IPS-20b (cell line): ENCODE measurements at regions not wholly inside any gene's neighbourhood (a gene's known extent, or its start where the extent isn't known, plus 50 kb on each side); places are given as distances from the start of the nearest gene placed in this dataset.

Source experiments
- H3K27ac ChIP-seq: one replicate; pipeline ENCODE4 v1.5.1; 2013; ENCODE audit warnings: low read length
- H3K27me3 ChIP-seq: 2 replicates; pipeline ENCODE4 v1.6.1; 2013; ENCODE audit warnings: mild to moderate bottlenecking, low read length, inconsistent platforms; ENCODE audit not compliant: insufficient read depth
- H3K36me3 ChIP-seq: 2 replicates; pipeline ENCODE4 v1.6.1; 2013; ENCODE audit warnings: low read depth, mild to moderate bottlenecking, inconsistent platforms, low read length, moderate library complexity; ENCODE audit not compliant: insufficient read depth
- H3K4me1 ChIP-seq: 2 replicates; pipeline ENCODE4 v1.6.1; 2013; ENCODE audit warnings: mild to moderate bottlenecking, control low read depth, inconsistent platforms, low read length, moderate library complexity; ENCODE audit not compliant: insufficient read depth
- H3K4me3 ChIP-seq: 2 replicates; pipeline ENCODE4 v1.5.1; 2013; ENCODE audit warnings: mild to moderate bottlenecking, low read length, inconsistent platforms
- H3K9ac ChIP-seq: 2 replicates; pipeline ENCODE4 v1.6.1; 2013; ENCODE audit warnings: low read depth, mild to moderate bottlenecking, inconsistent platforms, low read length, moderate library complexity
- H3K9me3 ChIP-seq: 2 replicates; pipeline ENCODE4 v1.6.1; 2013; ENCODE audit warnings: mild to moderate bottlenecking, low read depth, low read length, inconsistent platforms; ENCODE audit not compliant: insufficient read depth

DNA sequence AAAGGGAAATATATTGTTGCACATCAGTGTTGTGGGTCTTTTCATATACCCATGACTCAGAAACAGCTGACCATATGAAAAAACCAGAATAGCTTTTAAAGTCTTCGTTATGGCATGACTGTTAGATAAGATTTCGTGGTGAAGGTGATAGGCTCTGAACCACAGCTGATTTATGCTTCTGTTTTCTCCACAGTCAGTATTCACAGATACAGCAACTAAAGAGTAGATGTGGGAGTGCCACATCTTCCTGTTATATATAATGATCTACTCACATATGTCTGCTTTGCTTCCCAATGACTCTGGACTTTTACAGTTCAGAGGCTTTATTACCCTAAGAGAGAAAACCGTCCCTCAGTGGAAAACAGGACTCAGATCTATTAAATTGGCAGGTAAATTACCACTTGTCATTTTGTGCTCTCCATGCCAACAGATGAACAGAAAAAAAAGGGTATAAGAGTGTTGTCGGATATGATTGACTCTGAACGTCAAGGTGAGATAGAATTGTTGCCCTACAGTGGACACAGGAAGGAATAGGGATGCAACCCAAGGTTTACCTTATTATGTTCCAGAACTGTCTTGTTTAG, 1037.1 kb downstream of the GALC start:
- no peak overlapping the region for H3K9ac ChIP-seq
- no peak overlapping the region for H3K4me3 ChIP-seq
- no peaks in the 10 kb centered on the region for H3K9me3 ChIP-seq
- no peaks in the 10 kb centered on the region for H3K27me3 ChIP-seq
- H3K36me3 ChIP-seq = no peaks in the 10 kb centered on the region
- H3K27ac ChIP-seq = no peak overlapping the region
- H3K4me1 ChIP-seq = peaks cover 5% of the 10 kb centered on the region; the same call in 1 of the 2 replicates

DNA sequence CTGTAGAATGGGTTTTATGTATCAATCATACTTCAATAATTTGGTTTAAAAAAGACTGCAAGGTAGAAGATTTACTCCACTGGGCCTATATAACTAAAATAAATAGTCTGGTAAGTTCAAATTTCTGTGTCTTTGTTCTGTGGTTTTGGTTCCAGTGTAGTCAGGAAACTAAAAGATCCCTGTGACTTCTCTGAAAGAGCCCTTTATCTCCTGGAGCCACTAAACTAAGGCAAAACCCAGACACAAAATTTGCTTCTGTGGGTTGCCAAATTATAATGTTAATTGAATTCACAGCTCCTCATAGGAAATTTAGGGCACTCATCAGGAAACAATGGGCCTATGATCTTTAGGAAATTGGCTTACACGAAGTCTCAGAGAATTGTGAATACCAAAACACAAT, 1038.4 kb downstream of the GALC start:
- no peaks in the 10 kb centered on the region for H3K36me3 ChIP-seq
- H3K9ac ChIP-seq = no peak overlapping the region
- no peaks in the 10 kb centered on the region for H3K27me3 ChIP-seq
- peaks cover 5% of the 10 kb centered on the region; the same call in 1 of the 2 replicates for H3K4me1 ChIP-seq
- no peak overlapping the region for H3K27ac ChIP-seq
- no peaks in the 10 kb centered on the region for H3K9me3 ChIP-seq
- H3K4me3 ChIP-seq = no peak overlapping the region

DNA sequence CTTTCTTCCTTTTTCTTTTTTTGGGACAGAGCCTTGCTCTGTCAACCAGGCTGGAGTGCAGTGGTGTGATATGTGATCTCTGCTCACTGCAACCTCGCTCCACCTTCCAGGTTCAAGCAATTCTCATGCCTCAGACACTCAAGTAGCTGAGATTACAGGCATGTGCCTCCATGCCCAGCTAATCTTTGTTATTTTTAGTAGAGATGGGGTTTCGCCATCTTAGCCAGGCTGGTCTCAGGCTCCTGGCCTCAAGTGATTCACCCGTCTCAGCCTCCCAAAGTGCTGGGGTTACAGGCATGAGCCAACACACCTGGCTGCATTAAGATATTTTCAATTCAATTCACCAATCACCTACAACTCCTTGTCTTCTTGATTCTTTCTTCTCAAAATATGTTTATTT, 1046.5 kb downstream of the GALC start:
- no peaks in the 10 kb centered on the region for H3K36me3 ChIP-seq
- no peak overlapping the region for H3K9ac ChIP-seq
- no peaks in the 10 kb centered on the region for H3K27me3 ChIP-seq
- no peaks in the 10 kb centered on the region for H3K4me1 ChIP-seq
- H3K27ac ChIP-seq = no peak overlapping the region
- no peak overlapping the region for H3K4me3 ChIP-seq
- no peaks in the 10 kb centered on the region for H3K9me3 ChIP-seq

DNA sequence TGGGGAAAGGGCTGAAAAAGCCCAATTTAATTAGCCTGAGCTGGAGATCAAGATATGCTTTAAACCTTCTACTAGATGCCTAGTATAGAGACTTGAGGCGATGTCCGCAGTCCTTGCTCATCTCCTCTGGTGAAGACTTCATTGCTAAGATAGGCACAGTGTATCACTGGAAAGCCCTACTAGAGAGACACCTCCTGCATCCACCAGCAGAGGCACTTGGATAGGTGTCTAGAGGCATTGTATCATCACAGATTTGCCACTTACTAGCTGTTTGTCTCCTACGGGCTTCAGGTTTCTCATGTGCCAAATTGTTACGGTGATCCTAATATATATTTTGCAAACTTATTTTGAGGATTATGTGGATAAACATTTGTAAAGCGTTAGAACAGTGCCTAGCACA, 1048.5 kb downstream of the GALC start:
- H3K27ac ChIP-seq = no peak overlapping the region
- no peaks in the 10 kb centered on the region for H3K27me3 ChIP-seq
- no peaks in the 10 kb centered on the region for H3K9me3 ChIP-seq
- H3K9ac ChIP-seq = no peak overlapping the region
- H3K36me3 ChIP-seq = no peaks in the 10 kb centered on the region
- H3K4me3 ChIP-seq = no peak overlapping the region
- no peaks in the 10 kb centered on the region for H3K4me1 ChIP-seq

DNA sequence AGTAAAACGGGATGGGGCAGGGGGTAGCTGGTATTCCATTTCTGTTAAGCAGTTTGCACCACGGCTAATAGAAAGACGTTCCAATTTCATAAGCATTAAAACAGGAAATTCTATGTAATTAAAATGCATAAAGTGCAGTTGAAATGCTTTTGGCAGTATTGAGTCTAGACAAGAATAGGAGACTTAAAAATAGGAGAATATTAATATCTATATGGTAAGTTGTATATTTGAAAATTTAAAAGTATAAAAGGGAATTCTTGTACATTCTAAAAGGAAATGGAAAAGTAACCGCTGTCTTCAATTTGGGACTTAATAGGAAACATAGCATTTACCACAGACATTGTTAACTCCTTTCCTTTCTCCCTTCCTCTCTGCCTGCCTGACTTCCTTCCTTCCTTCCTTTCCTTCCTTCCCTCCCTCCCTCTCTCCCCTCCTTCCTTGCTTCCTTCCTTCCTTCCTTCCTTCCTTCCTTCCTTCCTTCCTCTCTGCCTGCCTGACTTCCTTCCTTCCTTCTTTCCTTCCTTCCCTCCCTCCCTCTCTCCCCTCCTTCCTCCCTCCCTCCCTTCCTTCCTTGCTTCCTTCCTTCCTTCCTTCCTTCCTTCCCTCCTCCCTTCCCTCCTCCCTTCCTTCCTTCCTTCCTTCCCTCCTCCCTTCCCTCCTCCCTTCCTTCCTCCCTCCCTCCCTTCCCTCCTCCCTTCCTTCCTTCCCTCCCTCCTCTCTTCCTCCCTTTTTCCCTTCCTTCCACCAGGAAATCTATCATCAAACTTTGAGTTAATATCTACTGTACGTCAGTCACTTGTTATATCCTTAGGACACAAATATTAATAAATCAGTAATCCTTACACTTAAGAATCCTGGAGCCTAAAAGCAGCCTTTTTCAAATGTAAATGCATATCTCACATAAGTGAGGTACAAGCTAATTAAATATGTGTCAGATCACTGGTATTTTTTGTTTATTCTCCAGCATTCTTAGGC, 1049.3 kb downstream of the GALC start:
- Histone ChIP-seq H3K4me1 (no peaks in the 10 kb centered on the region), H3K9me3 (no peaks in the 10 kb centered on the region), H3K4me3 (no peak overlapping the region), H3K36me3 (no peaks in the 10 kb centered on the region), H3K27ac (no peak overlapping the region), H3K9ac (no peak overlapping the region), H3K27me3 (no peaks in the 10 kb centered on the region)

DNA sequence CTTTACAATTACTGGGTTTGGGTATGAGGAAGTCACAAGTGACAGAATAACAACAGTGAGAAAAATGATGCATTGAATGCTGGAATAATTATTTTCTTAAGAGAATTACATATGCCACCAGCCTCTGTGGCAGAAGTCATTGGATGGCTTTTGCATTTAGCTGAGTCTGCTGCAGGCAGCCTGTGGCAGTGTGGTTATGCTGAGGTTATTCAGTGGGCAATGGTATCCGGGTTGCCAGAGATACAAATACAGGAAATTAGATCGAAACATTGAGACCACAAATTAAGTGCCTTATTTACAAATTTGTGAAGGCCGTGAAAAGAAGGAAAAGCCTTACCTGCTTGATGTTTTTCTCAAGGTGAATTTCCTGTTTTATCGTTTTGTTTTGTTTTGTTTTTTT, 1050.0 kb downstream of the GALC start:
- H3K9me3 ChIP-seq = no peaks in the 10 kb centered on the region
- H3K4me3 ChIP-seq = no peak overlapping the region
- no peaks in the 10 kb centered on the region for H3K27me3 ChIP-seq
- H3K4me1 ChIP-seq = no peaks in the 10 kb centered on the region
- no peaks in the 10 kb centered on the region for H3K36me3 ChIP-seq
- no peak overlapping the region for H3K27ac ChIP-seq
- H3K9ac ChIP-seq = no peak overlapping the region

DNA sequence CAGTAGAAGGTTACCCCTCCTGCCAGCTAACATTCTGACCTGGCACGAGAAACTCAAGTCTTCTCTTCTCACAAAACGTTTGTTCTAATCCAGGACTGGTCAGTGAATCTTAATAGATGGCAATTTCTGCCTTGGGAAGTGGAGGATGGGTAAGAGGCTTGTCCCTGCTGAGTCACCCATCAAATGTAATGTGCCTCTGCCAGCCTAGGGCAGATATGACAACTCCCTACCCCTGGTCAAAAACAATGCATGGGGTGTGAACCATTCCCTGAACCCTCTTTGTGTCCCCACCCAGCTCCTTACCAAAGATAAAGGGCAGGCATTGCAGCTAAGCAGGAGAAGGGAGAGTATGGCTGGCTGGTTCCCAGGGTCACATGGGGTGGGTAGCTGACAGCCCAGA, 1052.9 kb downstream of the GALC start:
- Histone ChIP-seq H3K27ac (no peak overlapping the region), H3K4me1 (no peaks in the 10 kb centered on the region), H3K4me3 (no peak overlapping the region), H3K27me3 (no peaks in the 10 kb centered on the region), H3K9me3 (no peaks in the 10 kb centered on the region), H3K9ac (no peak overlapping the region), H3K36me3 (no peaks in the 10 kb centered on the region)

DNA sequence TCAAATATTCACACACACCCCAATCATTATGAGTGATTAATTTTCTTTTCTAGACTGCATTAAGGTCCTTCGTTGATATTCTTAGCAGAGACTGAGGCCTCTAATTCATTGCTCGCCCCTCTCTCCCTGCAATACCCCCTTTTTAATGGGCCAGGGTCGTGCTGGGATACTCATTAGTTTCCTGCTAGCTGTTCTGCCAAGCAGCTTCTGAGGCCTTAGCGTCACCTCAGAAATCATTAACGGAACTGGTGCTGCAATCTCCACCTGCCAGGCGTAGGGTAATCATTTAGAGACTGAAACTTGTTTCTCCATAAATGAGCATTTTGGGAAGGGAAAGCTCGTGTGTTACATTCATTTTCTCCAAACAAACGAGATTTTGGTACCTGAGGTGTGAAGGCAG, 1054.7 kb downstream of the GALC start:
- Histone ChIP-seq H3K27ac (no peak overlapping the region), H3K4me1 (no peaks in the 10 kb centered on the region), H3K36me3 (no peaks in the 10 kb centered on the region), H3K9ac (no peak overlapping the region), H3K9me3 (no peaks in the 10 kb centered on the region), H3K27me3 (no peaks in the 10 kb centered on the region), H3K4me3 (no peak overlapping the region)

DNA sequence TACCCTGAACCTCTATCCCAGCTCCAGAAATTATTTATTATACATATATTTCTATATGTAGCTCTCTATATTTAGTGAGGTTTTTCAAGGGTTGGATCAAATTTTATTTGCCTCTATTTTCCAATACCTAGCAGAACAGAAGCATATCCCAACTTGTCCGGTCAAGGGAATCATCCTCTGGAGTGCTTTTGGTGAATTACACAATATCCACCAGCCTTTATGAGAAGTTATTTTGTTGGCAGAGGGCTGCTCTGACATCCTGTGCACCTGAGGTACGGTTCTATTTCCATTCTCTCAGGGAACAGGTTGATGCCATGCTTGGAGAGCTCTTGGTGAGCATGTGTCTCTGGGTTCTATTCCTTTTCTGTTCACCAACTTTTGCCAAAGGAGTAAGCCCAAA, 1056.4 kb downstream of the GALC start:
- no peak overlapping the region for H3K4me3 ChIP-seq
- H3K9me3 ChIP-seq = no peaks in the 10 kb centered on the region
- H3K36me3 ChIP-seq = no peaks in the 10 kb centered on the region
- no peaks in the 10 kb centered on the region for H3K4me1 ChIP-seq
- H3K27me3 ChIP-seq = no peaks in the 10 kb centered on the region
- H3K27ac ChIP-seq = no peak overlapping the region
- H3K9ac ChIP-seq = no peak overlapping the region

DNA sequence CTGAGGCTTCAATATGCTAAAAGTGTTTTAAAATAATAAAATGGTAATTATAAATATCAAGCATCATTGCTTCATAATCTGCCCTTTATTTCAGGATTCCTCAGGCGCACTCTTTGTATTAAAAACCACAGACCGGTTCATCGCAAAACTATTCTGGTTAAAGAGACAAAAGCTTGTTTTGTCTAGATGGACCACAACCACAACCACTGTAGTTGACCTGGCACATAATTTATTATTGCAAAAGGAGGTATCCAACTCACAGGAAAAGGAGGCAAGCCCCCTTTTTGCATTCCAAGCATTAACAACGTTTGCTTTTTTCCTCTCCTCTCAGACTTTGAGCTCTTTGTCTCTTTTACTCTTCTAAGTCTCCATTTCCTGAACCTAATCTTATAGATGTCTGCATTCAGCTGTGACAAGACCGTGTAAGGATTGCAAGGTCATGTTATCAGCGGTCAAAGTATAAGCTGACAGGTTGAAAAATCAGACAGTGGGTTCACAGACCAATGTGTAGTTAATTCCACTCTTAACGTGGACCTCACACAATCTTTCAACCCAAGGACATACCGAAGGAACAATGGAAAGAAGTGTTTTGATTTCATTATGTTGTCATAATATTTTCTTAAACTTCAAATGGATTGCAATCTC, 1057.6 kb downstream of the GALC start:
- no peaks in the 10 kb centered on the region for H3K4me1 ChIP-seq
- no peak overlapping the region for H3K4me3 ChIP-seq
- H3K9ac ChIP-seq = no peak overlapping the region
- no peaks in the 10 kb centered on the region for H3K9me3 ChIP-seq
- H3K36me3 ChIP-seq = no peaks in the 10 kb centered on the region
- no peak overlapping the region for H3K27ac ChIP-seq
- H3K27me3 ChIP-seq = no peaks in the 10 kb centered on the region

DNA sequence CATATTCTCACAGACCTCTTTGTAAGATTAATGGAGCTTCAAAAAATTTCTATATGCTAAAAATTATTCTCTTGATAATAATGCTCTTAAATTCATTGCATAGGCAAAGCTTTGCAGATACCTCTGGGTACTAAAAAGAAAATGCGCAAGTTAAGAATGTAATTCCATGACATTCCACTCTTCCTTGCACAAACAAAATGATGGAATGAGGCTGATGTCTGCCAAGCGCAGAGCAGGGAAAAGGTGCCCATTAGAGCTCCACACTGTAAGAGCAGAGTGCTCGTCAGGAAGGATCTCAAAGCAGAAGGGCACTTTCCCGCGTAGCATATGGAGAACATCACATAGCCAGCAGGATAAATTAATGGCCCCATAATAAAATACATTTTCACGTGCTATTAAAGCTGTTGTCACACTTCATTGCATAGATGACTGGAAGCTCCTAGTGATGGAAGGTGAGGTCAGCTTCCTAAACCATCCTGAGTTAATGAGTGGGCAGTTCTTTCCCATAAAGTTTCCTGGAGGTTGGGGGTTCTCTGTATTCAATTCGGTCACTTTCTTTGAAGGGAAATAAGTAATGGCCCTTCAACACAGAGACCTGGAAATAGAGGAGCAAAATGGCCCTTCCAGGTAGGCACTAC, 1058.9 kb downstream of the GALC start:
- Histone ChIP-seq H3K27me3 (no peaks in the 10 kb centered on the region), H3K4me3 (no peak overlapping the region), H3K9me3 (no peaks in the 10 kb centered on the region), H3K27ac (no peak overlapping the region), H3K4me1 (no peaks in the 10 kb centered on the region), H3K9ac (no peak overlapping the region), H3K36me3 (no peaks in the 10 kb centered on the region)
